Activated CD8-positive, alpha-beta T cell treated with anti-CD3 and anti-CD28 coated beads for 36 hours (primary cell): ENCODE measurements at regions not wholly inside any gene's neighbourhood (a gene's known extent, or its start where the extent isn't known, plus 50 kb on each side); places are given as distances from the start of the nearest gene placed in this dataset.
"Not testable (repeated sequence)": the region's sequence is repeated elsewhere in the genome, so short reads cannot be mapped to it uniquely, and the experiment has no call there.

Experiments
- ATAC-seq: fragments of 200-7000 bp; cut with Tn5 transposase; one replicate; pipeline ENCODE4 v1.10.0; 2021; ENCODE audit warnings: mild to moderate bottlenecking, moderate library complexity
- CTCF ChIA-PET: fragments of 350-600 bp; sonication (Branson Sonifier 250); formaldehyde crosslinking; loops from one replicate; lab custom pipeline; 2021; ENCODE audit warnings: antibody characterized with exemption; lab: Charles Lee
- POLR2A ChIA-PET: fragments of 350-600 bp; sonication (Branson Sonifier 250); formaldehyde crosslinking; loops from one replicate; lab custom pipeline; 2021; ENCODE audit warnings: antibody characterized with exemption; lab: Charles Lee
- DNase-seq: peaks from one replicate; pipeline ENCODE4 v3.0.0-alpha.2; 2020
- H3K27ac Mint-ChIP-seq: one replicate; pipeline ENCODE4 v1.8.0; 2021; ENCODE audit warnings: mild to moderate bottlenecking, mixed read lengths
- H3K27me3 Mint-ChIP-seq: one replicate; pipeline ENCODE4 v1.8.0; 2021; ENCODE audit warnings: mixed read lengths
- H3K36me3 Mint-ChIP-seq: one replicate; pipeline ENCODE4 v1.8.0; 2021; ENCODE audit warnings: low read depth, mixed read lengths
- H3K4me1 Mint-ChIP-seq: one replicate; pipeline ENCODE4 v1.8.0; 2021; ENCODE audit warnings: low read depth, mixed read lengths
- H3K4me3 Mint-ChIP-seq: one replicate; pipeline ENCODE4 v1.8.0; 2021; ENCODE audit warnings: mild to moderate bottlenecking, moderate library complexity, mixed read lengths
- H3K9me3 Mint-ChIP-seq: one replicate; pipeline ENCODE4 v1.8.0; 2021; ENCODE audit warnings: mixed read lengths
- CTCF ChIP-seq: fragments of 200-600 bp; IDR thresholded peaks from one replicate; pipeline ENCODE4 v1.8.0; 2022; ENCODE audit warnings: antibody characterized with exemption, mild to moderate bottlenecking
- intact Hi-C: fragments of 100-400 bp; cut with micrococcal nuclease; formaldehyde crosslinking; loops from one replicate; pipeline ENCODE4 v1.10.0; 2022

- Mint-ChIP-seq H3K27ac (no peak overlapping the region), H3K4me3 (no peak overlapping the region), H3K27me3 (no peaks in the 10 kb centered on the region), H3K36me3 (no peaks in the 10 kb centered on the region), H3K9me3 (no peaks in the 10 kb centered on the region), H3K4me1 (no peaks in the 10 kb centered on the region)
- ATAC-seq (no peak), DNase-seq (no peak)
- CTCF ChIA-PET: no interaction called here
- no peak for TF ChIP-seq CTCF
- POLR2A ChIA-PET: no interaction called here
- intact Hi-C loops: no loop called here
These were observed 344.0 kb downstream of the ACTRT1 start for GRCh38 chrX:127708155-127708554.

GRCh38 chrX:127702527-127702926, 349.7 kb downstream of the ACTRT1 start:
- no peak for ATAC-seq
- POLR2A ChIA-PET: no interaction called here
- Mint-ChIP-seq H3K36me3 (no peaks in the 10 kb centered on the region), H3K4me3 (no peak overlapping the region), H3K27me3 (no peaks in the 10 kb centered on the region), H3K9me3 (no peaks in the 10 kb centered on the region), H3K27ac (no peak overlapping the region), H3K4me1 (no peaks in the 10 kb centered on the region)
- intact Hi-C loops: no loop called here
- DNase-seq: no peak
- no peak for TF ChIP-seq CTCF
- CTCF ChIA-PET: no interaction called here

- CTCF ChIA-PET, H3K4me3 Mint-ChIP-seq, ATAC-seq, POLR2A ChIA-PET, intact Hi-C loops, H3K36me3 Mint-ChIP-seq, H3K27ac Mint-ChIP-seq, DNase-seq, H3K9me3 Mint-ChIP-seq, H3K27me3 Mint-ChIP-seq, H3K4me1 Mint-ChIP-seq: not testable (repeated sequence)
These were observed 389.3 kb downstream of the ACTRT1 start for GRCh38 chrX:127662942-127663341.

GRCh38 chrX:127649011-127649410, 403.2 kb downstream of the ACTRT1 start:
- Mint-ChIP-seq H3K4me3 (no peak overlapping the region), H3K4me1 (no peaks in the 10 kb centered on the region), H3K9me3 (peaks cover 3% of the 10 kb centered on the region), H3K27ac (no peak overlapping the region), H3K27me3 (no peaks in the 10 kb centered on the region), H3K36me3 (no peaks in the 10 kb centered on the region)
- ATAC-seq: no peak
- no peak for TF ChIP-seq CTCF
- ChIA-PET CTCF (no interaction called here), POLR2A (no interaction called here)
- DNase-seq: no peak
- intact Hi-C loops: no loop called here

GRCh38 chrX:127621780-127622179, 430.4 kb downstream of the ACTRT1 start:
- intact Hi-C loops: no loop called here
- ATAC-seq (no peak), DNase-seq (no peak)
- Mint-ChIP-seq H3K27me3 (no peaks in the 10 kb centered on the region), H3K4me1 (no peaks in the 10 kb centered on the region), H3K36me3 (no peaks in the 10 kb centered on the region), H3K9me3 (peaks cover 3% of the 10 kb centered on the region), H3K4me3 (no peak overlapping the region), H3K27ac (no peak overlapping the region)
- no peak for TF ChIP-seq CTCF
- ChIA-PET CTCF (no interaction called here), POLR2A (no interaction called here)

GRCh38 chrX:127606590-127606989, 445.6 kb downstream of the ACTRT1 start:
- H3K36me3 Mint-ChIP-seq: no peaks in the 10 kb centered on the region
- no peaks in the 10 kb centered on the region for H3K4me1 Mint-ChIP-seq
- no peaks in the 10 kb centered on the region for H3K9me3 Mint-ChIP-seq
- TF ChIP-seq CTCF: no peak
- CTCF ChIA-PET: no interaction called here
- no peaks in the 10 kb centered on the region for H3K27me3 Mint-ChIP-seq
- no peak overlapping the region for H3K4me3 Mint-ChIP-seq
- POLR2A ChIA-PET: no interaction called here
- no peak for ATAC-seq
- DNase-seq: no peak
- H3K27ac Mint-ChIP-seq: no peak overlapping the region
- intact Hi-C loops: no loop called here
